ENCODE measurements at regions not wholly inside any gene's neighbourhood (a gene's known extent, or its start where the extent isn't known, plus 50 kb on each side); places are given as distances from the start of the nearest gene placed in this dataset.

DNA sequence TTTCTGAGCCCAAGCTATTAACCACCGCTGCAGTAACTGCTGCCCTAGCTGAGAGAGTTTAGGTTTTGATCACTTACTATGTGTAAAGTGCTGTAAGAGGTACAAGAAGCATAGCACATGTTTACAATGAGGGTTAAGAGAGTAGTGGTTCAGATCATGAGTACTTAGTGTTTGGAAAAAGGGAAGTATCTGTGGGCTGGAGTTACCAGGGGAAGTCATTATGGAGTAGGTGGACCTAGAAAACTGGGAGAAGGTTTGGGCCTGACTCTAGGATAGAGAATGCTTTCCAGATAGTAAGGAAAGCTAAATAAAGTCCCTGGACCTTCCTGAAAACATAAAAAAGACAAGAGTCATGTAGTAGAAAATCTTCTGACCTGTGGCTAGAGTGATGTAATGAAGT is 149.6 kb upstream of the PLXNA2 start:
- H3K4me3 Mint-ChIP-seq, result no peak overlapping the region
- H3K4me1 ChIP-seq (ENCODE audit: control insufficient read depth in 1 of 2, insufficient read depth in 2 of 2, low read length in 2 of 2), result no peaks in the 10 kb centered on the region
- no peak overlapping the region for H3K9ac ChIP-seq (ENCODE audit: insufficient read depth, low read length, poor library complexity, severe bottlenecking)
- H3K36me3 Mint-ChIP-seq, result no peaks in the 10 kb centered on the region
- no peak overlapping the region for H3K27ac ChIP-seq (ENCODE audit: low read depth in 1 of 2, low read length in 2 of 2)
- peaks cover 0 to 6% (median 0%) of the 10 kb centered on the region in 7 donors for H3K9me3 Mint-ChIP-seq
- peaks cover 0 to 3% (median 2%) of the 10 kb centered on the region in 3 donors for H3K27me3 Mint-ChIP-seq (ENCODE audit: low read depth in 3 of 3)
- TF ChIP-seq, protein P1, sequence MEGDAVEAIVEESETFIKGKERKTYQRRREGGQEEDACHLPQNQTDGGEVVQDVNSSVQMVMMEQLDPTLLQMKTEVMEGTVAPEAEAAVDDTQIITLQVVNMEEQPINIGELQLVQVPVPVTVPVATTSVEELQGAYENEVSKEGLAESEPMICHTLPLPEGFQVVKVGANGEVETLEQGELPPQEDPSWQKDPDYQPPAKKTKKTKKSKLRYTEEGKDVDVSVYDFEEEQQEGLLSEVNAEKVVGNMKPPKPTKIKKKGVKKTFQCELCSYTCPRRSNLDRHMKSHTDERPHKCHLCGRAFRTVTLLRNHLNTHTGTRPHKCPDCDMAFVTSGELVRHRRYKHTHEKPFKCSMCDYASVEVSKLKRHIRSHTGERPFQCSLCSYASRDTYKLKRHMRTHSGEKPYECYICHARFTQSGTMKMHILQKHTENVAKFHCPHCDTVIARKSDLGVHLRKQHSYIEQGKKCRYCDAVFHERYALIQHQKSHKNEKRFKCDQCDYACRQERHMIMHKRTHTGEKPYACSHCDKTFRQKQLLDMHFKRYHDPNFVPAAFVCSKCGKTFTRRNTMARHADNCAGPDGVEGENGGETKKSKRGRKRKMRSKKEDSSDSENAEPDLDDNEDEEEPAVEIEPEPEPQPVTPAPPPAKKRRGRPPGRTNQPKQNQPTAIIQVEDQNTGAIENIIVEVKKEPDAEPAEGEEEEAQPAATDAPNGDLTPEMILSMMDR (IDR thresholded peaks at IDR 0.05), result no peak
- H4K20me1 ChIP-seq (ENCODE audit: insufficient read depth, low read length), result no peaks in the 10 kb centered on the region
- no peaks in the 10 kb centered on the region for H3K9me3 ChIP-seq (replicated peaks in 1 of 2; ENCODE audit: control insufficient read depth in 1 of 2, insufficient read depth in 1 of 2, low read length in 2 of 2)
- no peak for DNase-seq
- no peak overlapping the region for H2AFZ ChIP-seq (ENCODE audit: insufficient read depth, low read depth, low read length, poor library complexity, severe bottlenecking)
- whole genome bisulfite sequencing (ENCODE audit: insufficient coverage), result 86% methylated on average over 1 of the region's 1 CpG
- H3K27ac Mint-ChIP-seq, result no peak overlapping the region
- H3K27me3 ChIP-seq (ENCODE audit: control insufficient read depth in 2 of 2, insufficient read depth in 2 of 2, low read length in 2 of 2), result no peaks in the 10 kb centered on the region
- H3K4me3 ChIP-seq (replicated peaks in 1 of 3; ENCODE audit: low read depth in 2 of 3, low read length in 3 of 3), result no peak overlapping the region
- H3K36me3 ChIP-seq (replicated peaks in 1 of 2; ENCODE audit: control insufficient read depth in 1 of 2, insufficient read depth in 2 of 2, low read length in 2 of 2), result no peaks in the 10 kb centered on the region
- no peaks in the 10 kb centered on the region for H3K79me2 ChIP-seq (ENCODE audit: insufficient read depth, low read length)
- H3K4me2 ChIP-seq (replicated peaks; ENCODE audit: extremely low read depth, low read length, poor library complexity, severe bottlenecking), result no peak overlapping the region
- no peaks in the 10 kb centered on the region for H3K4me1 Mint-ChIP-seq
- intact Hi-C loops (cut with micrococcal nuclease), result no loop called here

DNA sequence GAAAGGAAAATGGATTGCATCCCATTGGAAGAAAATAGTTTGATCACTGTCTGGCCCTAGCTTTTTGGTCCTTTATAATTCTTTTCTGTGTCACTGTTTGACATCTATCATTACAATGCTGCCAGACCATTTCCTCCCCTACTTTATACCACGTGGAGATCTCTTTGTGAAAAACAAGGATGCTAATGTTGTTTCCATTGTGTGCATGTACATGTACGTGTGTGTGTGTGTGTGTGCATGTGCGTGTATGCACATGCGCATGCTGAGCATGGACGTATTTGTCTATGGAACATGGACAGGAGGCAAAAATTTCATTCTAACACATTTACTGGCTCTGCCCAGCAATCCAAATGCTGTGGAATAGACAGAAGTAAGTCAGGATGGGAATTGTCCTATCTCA is 153.1 kb upstream of the PLXNA2 start:
- WGBS (ENCODE audit: insufficient coverage), result no CpG with 5 or more reads among the region's 5 CpGs
- H3K4me2 ChIP-seq (replicated peaks; ENCODE audit: extremely low read depth, low read length, poor library complexity, severe bottlenecking), result no peak overlapping the region
- no peaks in the 10 kb centered on the region for H3K36me3 ChIP-seq (replicated peaks in 1 of 2; ENCODE audit: control insufficient read depth in 1 of 2, insufficient read depth in 2 of 2, low read length in 2 of 2)
- H3K4me3 Mint-ChIP-seq, result no peak overlapping the region
- H3K4me1 Mint-ChIP-seq, result no peaks in the 10 kb centered on the region
- intact Hi-C loops (cut with micrococcal nuclease), result no loop called here
- DNase-seq, result no peak
- peaks cover 0 to 7% (median 0%) of the 10 kb centered on the region in 7 donors for H3K9me3 Mint-ChIP-seq
- H3K79me2 ChIP-seq (ENCODE audit: insufficient read depth, low read length), result no peaks in the 10 kb centered on the region
- no peak overlapping the region for H3K27ac Mint-ChIP-seq
- no peak overlapping the region for H3K9ac ChIP-seq (ENCODE audit: insufficient read depth, low read length, poor library complexity, severe bottlenecking)
- no peaks in the 10 kb centered on the region for H3K36me3 Mint-ChIP-seq
- no peak overlapping the region for H3K27ac ChIP-seq (ENCODE audit: low read depth in 1 of 2, low read length in 2 of 2)
- no peaks in the 10 kb centered on the region for H3K4me1 ChIP-seq (ENCODE audit: control insufficient read depth in 1 of 2, insufficient read depth in 2 of 2, low read length in 2 of 2)
- H3K4me3 ChIP-seq (replicated peaks in 1 of 3; ENCODE audit: low read depth in 2 of 3, low read length in 3 of 3), result no peak overlapping the region
- no peaks in the 10 kb centered on the region for H3K27me3 ChIP-seq (ENCODE audit: control insufficient read depth in 2 of 2, insufficient read depth in 2 of 2, low read length in 2 of 2)
- TF ChIP-seq, protein P1 (IDR thresholded peaks at IDR 0.05), result no peak
- no peaks in the 10 kb centered on the region for H3K9me3 ChIP-seq (replicated peaks in 1 of 2; ENCODE audit: control insufficient read depth in 1 of 2, insufficient read depth in 1 of 2, low read length in 2 of 2)
- no peaks in the 10 kb centered on the region for H4K20me1 ChIP-seq (ENCODE audit: insufficient read depth, low read length)
- peaks cover 0 to 2% (median 0%) of the 10 kb centered on the region in 3 donors for H3K27me3 Mint-ChIP-seq (ENCODE audit: low read depth in 3 of 3)
- H2AFZ ChIP-seq (ENCODE audit: insufficient read depth, low read depth, low read length, poor library complexity, severe bottlenecking), result no peak overlapping the region
